Lower leg skin (tissue), 3 donors: ENCODE measurements at regions not wholly inside any gene's neighbourhood (a gene's known extent, or its start where the extent isn't known, plus 50 kb on each side); places are given as distances from the start of the nearest gene placed in this dataset.

Source experiments
- POLR2A ChIP-seq, 2 donors: fragments of 450-650 bp; IDR thresholded peaks; one replicate each; pipeline ENCODE4 v1.6.1; 2016 to 2017; ENCODE audit warnings: antibody characterized with exemption in 2 of 2, mild to moderate bottlenecking in 1 of 2, moderate library complexity in 1 of 2
- TF ChIP-seq, protein P1 (sequence below), 3 donors: fragments of 450-650 bp; IDR thresholded peaks; one replicate each; pipeline ENCODE4 v1.5.1; 2016; ENCODE audit warnings: antibody characterized with exemption in 3 of 3, mild to moderate bottlenecking in 3 of 3, moderate library complexity in 2 of 3

DNA sequence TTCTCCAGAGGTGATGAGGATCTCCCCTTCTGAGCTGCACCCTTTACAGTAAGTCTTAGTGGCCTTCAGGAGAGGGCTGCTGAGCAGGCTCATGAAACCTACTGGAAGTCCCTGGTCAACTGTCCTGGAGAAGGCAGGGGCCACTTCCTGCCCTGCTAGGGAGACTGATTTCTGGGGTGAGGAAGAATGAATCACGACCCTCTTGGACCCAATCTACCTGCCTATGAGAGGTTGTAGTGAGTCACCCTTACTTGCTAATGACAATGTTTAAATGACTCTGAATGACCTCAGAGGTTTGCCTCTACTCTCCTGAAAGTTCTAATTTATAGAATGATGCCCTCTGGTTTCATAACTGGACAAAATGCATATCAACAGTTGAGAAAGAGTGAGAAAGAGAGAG lies 79.4 kb upstream of the FAM136A start:
- TF ChIP-seq, protein P1, sequence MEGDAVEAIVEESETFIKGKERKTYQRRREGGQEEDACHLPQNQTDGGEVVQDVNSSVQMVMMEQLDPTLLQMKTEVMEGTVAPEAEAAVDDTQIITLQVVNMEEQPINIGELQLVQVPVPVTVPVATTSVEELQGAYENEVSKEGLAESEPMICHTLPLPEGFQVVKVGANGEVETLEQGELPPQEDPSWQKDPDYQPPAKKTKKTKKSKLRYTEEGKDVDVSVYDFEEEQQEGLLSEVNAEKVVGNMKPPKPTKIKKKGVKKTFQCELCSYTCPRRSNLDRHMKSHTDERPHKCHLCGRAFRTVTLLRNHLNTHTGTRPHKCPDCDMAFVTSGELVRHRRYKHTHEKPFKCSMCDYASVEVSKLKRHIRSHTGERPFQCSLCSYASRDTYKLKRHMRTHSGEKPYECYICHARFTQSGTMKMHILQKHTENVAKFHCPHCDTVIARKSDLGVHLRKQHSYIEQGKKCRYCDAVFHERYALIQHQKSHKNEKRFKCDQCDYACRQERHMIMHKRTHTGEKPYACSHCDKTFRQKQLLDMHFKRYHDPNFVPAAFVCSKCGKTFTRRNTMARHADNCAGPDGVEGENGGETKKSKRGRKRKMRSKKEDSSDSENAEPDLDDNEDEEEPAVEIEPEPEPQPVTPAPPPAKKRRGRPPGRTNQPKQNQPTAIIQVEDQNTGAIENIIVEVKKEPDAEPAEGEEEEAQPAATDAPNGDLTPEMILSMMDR (IDR thresholded peaks at IDR 0.05), result no peak
- no peak for TF ChIP-seq POLR2A (IDR thresholded peaks at IDR 0.05)
